GM18909 (cell line): ENCODE measurements at regions not wholly inside any gene's neighbourhood (a gene's known extent, or its start where the extent isn't known, plus 50 kb on each side); places are given as distances from the start of the nearest gene placed in this dataset.

ENCODE experiments used
- ATAC-seq: cut with Tn5 transposase; IDR thresholded peaks from one replicate; pipeline ENCODE4 v1.9.1; 2021; ENCODE audit warnings: mild to moderate bottlenecking; ENCODE audit not compliant: unreplicated experiment, poor library complexity

DNA sequence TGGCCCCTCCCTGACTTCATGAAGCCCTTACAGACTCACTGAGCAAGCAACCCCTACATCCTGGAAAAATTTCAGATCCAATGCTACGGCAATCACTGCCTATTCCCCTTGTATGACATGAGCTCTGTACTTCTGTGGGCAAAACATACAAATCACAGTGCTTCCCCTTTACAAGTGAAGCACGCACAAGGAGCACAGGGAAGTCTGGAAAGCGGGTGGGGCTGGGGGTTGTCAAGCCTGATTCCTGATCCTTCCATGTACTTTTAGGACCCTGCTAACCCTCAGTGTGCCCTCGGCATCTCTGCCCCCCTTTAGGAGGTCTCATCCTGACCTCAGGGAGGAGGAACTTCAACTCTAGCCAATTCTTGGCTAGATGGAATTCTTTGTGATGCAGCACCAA lies 405.7 kb upstream of the POU3F1 start:
- ATAC-seq = no peak

DNA sequence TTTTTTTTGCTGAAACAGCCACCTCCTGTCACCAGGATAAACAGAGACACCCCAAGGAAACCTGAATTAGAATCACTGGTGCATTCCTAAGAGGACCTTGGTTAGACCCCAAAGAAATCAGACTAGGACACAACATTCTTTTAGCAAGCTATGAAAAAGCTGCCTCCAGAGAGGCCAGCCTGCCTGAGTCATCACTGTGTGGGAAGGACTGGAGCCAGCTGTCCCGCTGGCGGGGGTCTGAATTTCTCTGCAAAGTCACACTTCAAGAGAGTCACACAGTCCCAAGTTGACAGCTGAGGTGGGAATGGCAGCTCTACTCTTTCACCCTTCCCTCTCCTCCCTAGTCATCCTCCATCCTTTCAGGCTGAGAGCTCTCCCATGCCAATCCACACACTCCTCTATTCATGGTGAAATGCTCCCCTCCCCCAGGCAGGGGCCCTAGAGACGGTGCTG lies 405.0 kb upstream of the POU3F1 start:
- no peak for ATAC-seq

DNA sequence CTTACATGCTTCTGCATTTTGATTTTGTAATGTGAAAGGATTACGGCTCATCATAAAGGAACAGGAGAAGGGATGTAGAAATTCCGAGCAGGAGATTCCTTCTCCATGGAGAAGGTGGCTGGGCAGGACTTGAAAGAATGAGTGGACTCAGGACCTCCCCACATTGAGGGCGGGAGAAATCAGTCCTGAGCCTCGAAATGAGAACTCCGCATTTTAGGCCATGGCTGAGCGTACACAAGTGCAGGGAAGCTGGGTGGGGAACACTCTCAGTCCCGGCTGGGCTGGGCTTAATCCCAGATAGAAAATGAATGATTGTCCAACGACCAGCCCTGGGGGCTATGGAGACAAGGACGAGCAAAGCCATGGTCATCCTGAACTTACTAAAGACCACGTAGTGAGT lies 402.3 kb upstream of the POU3F1 start:
- ATAC-seq = no peak

DNA sequence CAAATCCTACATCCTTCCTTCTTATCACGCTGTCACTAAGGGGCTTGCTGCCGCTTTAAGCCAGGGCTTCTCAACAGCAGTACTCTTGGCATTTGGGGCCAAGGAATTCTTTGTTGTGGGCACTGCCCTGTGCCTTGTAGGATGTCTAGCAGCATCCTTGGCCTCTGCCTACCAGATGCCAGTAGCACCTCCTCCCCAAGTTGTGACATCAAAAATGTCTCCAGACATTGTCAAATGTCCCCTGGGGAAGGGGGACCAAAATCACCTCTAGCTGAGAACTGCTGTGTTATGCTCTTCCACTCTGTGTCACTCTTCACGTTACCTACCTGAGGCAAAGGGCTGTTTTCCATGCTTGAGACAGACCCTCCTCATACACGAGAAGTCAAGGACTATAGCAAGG lies 400.3 kb upstream of the POU3F1 start:
- no peak for ATAC-seq

DNA sequence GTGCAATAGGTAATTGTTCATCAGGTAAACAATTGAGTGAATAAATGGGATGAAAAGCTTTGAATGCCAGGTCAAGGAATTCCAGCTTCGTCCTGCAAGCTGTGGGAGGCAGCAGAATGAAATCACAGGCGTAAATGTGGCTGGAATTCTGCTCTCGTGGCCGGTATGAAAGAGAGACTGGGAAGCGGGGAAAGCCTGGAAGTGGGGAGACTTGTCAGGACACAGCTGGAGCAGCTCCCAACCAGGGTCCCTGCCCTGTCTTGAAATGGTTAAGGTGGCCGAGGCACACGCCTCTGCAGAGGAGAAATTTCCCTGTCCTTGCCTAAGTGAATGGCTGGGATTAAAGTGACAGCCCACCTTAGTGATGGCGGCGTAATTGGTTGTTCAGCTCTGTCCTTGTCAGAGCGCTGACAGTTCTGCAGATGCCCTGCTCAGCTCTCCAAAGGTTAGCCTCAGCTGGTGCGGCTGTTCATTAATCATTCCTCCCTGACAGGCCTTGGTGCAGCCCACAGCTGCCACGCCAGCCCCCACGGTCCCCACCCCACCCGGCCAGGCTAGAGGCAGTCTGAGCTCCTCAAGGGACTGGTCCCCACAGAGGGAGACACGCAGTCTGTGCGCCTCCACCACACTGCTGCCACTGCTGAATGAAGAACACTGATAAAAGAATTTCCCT lies 398.3 kb upstream of the POU3F1 start:
- ATAC-seq = no peak

DNA sequence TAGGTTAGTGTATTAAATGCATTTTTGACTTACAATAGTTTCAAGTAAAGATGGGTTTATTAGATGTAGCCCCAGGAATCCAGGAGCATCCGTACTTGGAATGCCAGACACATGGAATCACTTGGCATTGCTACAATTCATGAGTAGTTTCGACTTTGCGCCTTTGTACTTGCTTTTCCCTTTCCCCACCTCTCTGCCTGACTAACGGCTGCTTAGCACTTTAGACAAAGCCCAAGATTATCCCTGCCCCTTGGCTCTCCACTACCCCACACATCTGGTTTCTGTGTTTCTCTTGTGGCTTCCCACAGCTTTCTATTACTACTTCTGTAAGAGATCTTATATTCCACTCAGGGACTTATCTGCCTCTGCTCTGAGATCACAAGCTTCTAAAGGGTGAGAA lies 397.7 kb upstream of the POU3F1 start:
- ATAC-seq = no peak

DNA sequence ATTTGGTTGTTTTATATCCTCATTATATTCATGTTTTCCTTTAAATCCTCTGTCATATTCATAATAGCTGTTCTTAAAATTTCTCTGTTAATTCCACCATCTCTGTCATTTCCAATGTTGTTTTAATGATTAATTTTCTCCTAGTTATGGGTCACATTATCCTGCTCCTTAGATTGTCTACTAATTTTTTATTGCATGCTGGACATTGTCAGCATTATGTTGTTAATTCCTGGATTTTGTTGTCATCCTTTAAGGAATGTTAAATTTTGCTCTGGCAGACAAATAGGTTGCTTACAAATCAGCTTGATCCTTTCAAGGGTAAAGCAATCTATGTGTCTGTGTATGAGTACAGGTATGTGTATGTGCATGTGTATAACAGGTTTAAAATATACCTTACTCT lies 393.8 kb upstream of the POU3F1 start:
- ATAC-seq = no peak

DNA sequence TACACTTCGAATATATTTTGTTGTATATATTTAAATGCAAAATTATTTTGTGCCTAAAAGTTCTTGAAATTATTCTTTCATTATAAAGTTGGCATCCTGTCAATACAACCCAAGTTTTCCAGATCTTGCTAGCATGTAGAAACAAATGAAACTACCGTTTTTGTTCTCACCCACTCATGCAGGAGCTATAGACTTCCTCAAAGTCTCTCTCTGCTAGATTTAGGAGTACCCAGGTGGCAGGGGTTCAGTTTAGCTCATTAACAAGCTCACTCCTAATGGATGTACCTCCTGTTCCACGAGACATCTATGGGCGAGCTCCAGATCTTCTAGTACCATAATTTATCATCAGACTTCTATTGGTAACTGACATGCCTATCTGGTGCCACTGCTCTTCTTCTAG lies 390.2 kb upstream of the POU3F1 start:
- no peak for ATAC-seq

DNA sequence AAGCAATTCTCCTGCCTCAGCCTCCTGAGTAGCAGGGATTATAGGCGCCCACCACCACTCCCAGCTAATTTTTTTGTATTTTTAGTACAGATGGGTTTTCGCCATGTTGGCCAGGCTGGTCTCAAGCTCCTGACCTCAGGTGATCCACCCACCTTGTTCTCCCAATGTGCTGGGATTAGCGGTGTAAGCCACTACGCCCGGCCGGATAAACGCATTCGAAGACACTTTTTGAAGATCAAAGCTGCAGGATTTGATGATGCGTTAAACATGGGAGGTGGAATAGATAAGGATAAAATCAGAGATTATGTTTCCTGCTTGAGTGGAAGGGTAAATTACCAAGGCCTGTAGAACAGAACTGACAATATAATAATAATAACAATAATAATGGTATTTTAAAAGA lies 389.4 kb upstream of the POU3F1 start:
- no peak for ATAC-seq

DNA sequence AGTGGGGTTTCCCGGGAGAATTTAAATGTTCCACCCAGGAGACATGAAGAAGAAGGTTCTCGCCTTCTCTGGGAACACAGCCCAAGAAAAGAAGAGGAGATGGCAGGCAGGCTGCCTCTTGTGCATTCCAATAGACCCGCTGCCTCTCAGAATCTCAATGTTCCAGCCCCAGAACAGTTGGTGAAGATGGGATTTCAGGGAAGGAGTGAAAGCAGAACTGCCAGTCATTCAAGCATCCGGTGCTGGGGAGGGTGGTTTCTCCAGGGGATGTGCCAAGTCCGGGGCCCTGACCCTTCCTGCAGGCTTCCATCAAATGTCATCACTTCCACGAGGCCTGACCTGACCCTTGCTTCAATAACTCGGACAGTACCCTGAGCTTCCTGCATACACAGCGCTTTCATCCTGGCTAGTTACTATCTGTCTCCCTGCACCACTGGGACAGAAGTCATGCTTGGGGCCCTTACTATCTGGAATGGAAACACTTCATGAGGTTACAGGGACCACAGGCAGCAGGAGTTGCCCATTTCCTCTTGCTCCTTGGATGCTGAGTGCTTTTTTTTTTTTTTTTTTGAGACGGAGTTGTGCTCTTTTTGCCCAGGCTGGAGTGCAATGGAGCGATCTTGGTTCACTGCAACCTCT lies 386.6 kb upstream of the POU3F1 start:
- ATAC-seq = no peak

DNA sequence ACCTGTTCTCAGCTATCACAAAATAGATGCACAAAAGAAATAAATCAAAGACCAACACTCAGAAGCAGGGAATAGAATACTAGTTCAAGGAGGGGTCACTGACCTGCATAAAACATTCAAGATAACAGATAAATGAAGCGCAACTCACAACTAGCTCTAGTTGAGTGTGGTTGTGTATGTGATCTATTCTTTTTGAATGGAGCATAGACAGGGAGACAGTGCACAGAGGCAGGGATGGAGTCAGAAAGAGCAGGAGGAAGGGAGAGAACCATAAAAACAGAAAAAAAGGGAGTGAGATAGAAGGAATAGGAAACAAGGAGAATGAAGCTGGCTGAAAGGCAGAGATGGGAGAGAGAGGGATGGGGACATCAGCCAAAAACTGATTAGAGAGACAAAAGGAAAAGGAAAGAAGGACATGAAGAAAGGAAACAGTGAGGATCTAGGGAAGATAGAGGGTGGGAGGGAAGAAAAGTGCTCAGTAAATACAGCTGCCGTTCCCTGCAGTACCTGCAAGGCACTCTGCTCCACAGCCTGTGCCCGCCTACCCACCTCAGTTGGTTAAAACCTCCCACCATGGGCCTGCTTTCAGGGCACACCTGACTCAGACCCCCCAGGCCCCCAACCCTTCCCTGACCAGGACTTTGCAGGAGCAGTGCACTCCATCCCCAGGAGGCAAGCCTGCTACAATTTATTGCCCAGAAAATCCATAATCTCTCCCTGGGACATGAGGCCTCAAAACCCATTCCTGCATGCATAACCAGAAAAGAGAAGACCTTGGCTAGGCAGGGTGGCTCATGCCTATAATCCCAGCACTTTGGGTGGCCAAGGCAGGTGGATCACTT lies 385.2 kb upstream of the POU3F1 start:
- no peak for ATAC-seq

DNA sequence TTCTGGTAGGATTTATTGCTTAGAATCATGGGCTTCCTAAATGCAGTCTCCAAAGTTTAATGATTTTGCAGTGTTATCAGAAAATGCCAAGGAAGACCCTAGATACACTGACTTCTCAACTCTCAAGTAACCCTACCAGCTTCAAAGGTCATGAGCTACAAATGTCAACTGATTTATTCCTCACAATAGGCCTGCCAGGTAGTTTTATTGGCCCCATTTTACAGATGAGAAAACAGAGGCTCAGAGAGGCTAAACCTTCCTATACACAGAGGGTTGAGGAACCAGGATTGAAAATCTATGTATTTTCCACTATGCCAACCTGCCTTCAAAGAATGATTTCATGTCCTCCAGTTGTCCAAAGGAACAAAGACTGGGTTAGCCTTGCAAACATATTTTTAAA lies 384.4 kb upstream of the POU3F1 start:
- ATAC-seq = no peak

DNA sequence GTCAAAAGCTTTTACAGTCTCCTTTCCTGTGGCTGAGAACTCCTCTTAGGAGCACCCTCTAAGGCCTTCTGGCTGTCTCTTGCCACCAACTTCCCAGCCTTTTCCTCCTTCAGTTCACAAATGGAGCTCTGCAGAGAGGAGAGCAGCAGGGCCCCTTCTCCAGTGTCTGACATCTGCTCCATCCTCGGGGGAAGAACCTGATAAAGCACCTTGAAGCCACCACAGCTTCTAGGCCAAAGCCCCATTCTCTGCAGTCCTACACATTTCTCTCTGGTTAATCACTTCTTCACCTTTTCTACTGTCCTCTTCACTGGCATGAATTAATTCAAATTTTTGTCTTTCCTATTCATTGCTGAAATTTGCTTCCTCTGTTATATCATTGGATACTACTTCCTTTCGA lies 378.1 kb upstream of the POU3F1 start:
- ATAC-seq = no peak

DNA sequence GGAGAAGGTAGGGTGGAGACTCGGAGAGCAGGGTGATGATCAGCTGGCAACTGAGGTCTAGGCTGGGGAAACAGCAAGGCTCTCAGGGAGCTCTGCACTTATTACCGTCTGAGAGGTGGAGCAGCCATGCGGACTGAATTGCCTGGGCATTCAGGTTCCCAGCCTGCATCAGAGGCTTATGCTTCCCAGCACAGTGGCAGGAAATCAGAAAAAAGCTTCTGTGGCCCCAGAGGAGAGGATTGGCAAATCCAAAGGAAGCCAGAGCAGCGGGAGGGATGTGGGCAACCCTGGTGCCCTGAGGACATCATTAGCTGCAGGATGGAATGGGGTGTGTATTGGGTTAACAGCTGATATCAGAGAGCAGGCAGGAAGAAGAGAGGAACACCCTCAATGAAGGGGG lies 374.1 kb upstream of the POU3F1 start:
- ATAC-seq = no peak

DNA sequence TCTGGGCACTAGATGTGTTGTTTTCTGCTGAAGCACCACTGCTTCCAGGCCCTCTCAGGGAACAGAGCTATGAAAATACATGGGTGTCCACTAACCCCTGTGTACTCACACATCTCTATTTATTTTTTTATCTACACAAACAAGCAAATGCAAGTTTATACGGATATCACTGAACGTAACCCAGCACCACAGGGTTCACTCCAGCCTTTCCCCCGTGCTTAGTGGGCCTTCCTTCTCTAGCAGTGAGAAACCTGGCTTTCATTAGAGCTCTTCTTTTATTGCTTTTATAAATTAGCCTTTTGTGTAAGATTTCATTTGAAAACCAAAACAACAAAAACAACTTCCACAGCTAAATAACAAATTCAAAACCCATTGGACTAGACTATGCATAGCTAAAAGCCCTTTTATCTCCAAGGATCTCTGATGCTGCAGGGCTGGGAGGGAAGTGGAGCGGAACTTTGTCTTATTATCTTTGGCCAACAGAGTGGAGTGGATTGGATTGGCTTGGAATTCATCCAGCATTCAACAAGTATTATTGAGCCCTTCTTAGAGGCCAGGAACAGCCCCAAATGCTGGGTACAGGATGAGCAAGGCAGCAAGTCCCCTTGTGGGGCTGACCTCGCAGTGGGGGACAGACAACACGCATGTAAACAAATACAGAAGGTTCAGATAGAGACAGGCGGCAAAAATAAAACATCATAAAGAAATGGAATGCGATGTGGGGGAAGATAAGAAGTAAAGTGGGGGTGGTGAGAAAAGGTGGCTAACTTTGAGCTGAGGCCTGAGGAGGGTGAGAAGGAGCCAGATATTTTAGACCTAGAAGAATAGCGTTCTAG lies 371.8 kb upstream of the POU3F1 start:
- ATAC-seq = no peak

DNA sequence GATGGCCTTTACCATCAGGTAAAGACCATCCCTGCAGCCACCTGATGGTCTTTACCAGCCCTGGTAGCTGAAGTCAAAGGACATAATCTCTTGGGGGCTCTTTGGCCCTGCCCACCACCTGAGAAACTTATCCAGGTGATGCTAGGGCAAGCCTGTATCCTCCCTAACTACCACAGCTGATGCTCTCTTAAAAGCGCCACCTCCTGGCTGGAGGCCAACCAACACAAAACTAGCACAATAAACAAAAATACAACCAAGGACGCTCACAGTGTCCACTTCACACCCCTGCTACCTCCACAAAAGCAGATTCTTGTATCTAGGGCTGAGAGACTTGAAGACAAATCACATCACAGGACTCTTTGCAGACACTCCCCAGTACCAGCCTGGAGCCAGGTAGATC lies 357.1 kb upstream of the POU3F1 start:
- ATAC-seq = no peak

DNA sequence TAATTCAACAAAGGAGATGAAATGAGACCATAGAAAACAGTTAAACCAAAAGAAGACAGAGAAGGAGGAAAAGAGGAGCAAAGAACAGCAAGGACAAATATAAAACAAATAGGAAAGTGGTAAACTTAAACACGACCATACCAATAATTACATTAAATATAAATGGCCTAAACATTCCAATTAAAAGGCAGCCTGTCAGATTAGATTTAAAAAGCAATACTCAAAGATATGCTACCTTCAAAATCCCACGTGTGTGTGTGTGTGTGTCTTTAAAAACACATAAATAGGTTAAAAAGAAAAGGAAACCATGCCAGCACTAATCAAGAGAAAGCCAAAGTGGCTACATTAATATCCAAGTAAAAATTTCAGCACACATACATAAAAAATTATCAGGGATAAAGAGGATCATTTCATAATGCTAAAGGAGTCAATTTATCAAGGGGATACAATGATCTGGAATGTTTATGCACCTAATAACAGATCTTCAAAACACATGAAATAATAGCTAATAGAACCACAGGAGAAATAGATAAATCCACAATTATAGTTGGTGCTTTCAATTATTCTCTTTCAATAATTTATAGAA lies 355.7 kb upstream of the POU3F1 start:
- ATAC-seq = no peak

DNA sequence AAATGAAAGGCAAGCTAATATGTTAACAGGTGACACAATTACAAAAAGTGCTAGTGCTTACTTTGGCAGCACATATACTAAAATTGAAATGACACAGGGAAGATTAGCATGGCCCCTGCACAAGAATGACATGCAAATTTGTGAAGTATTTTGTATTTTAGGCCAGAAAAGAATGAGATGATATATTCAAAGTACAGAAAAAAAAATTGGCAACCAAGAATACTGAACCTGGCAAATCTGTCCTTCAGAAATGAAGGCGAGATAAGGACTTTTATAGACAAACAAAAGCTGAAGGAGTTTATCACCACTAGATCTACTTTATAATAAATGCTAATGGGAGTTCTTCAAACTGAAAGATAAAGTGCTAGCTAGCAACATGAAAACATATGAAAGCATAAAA lies 350.0 kb upstream of the POU3F1 start:
- ATAC-seq = no peak

DNA sequence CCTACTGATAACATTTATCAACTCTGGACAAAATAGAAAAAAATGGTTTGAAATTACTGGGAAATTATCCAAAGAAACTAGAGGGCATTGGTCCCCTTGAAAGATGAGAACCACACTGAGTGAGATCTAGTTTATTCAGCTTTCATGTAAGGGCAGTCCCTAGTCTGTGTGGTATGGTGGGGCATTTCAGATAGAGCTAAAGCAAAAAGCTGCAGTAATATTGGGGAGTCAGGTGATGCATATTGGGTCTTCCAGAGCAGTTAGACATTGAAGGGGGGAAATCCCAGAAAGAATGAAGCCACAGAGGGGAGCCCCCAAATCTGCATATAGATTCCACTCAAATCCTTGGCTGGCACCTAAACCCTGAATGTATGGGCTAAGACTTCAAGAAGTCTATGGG lies 347.7 kb upstream of the POU3F1 start:
- no peak for ATAC-seq

DNA sequence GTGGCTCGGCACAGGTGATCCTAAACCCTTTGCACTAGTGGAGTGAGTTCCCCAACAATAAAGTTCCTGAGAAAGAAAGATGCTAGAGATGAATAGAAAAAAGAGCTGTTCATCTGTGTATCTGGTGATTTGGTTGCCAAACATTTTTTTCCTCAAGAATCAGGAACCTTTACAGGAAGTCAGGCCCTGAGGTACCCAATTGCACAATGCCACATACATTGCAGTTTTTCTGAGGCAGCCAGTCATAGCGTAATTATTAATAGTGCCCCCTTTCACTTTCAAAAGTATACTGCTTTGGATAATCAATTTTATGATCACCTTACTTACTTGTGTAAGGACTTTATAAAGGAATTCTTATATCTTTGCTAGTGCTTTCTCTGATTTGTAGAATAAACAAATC lies 346.3 kb upstream of the POU3F1 start:
- no peak for ATAC-seq
